GM23338 (cell line): ENCODE measurements at regions not wholly inside any gene's neighbourhood (a gene's known extent, or its start where the extent isn't known, plus 50 kb on each side); places are given as distances from the start of the nearest gene placed in this dataset.

Experiments
- ATAC-seq: fragments of 200-7000 bp; cut with Tn5 transposase; 3 replicates; pipeline ENCODE4 v1.9.1; 2020
- DNase-seq: peaks from one replicate; pipeline ENCODE4 v3.0.0-alpha.2; 2015; ENCODE audit warnings: low spot score
- H2AFZ ChIP-seq: fragments of 200-600 bp; sonication (generic); 2 replicates; pipeline ENCODE4 v1.8.0; 2016; ENCODE audit warnings: antibody characterized with exemption, mild to moderate bottlenecking, moderate library complexity
- H3F3A ChIP-seq: fragments of 200-600 bp; sonication (generic); replicated peaks from 2 replicates; pipeline ENCODE4 v1.8.0; 2017; ENCODE audit warnings: antibody characterized with exemption, mixed run types, low read depth
- H3K27ac ChIP-seq: fragments of 200-600 bp; sonication (generic); 2 replicates; pipeline ENCODE4 v1.6.1; 2016; ENCODE audit warnings: low read depth
- H3K27me3 ChIP-seq: fragments of 200-600 bp; sonication (generic); 2 replicates; pipeline ENCODE4 v1.8.0; 2016; ENCODE audit warnings: mild to moderate bottlenecking, mixed run types, moderate library complexity; ENCODE audit not compliant: insufficient read depth
- H3K36me3 ChIP-seq: fragments of 200-600 bp; sonication (generic); 2 replicates; pipeline ENCODE4 v1.8.0; 2016; ENCODE audit warnings: mild to moderate bottlenecking; ENCODE audit not compliant: insufficient read depth
- H3K4me1 ChIP-seq: fragments of 200-600 bp; sonication (generic); 2 replicates; pipeline ENCODE4 v1.8.0; 2016; ENCODE audit warnings: mild to moderate bottlenecking, moderate library complexity; ENCODE audit not compliant: insufficient read depth
- H3K4me2 ChIP-seq: fragments of 200-600 bp; sonication (generic); 2 replicates; pipeline ENCODE4 v1.7.1; 2017; ENCODE audit warnings: mixed run types
- H3K4me3 ChIP-seq: fragments of 200-600 bp; sonication (generic); 2 replicates; pipeline ENCODE4 v1.6.1; 2016; ENCODE audit warnings: mixed run types
- H3K79me2 ChIP-seq: fragments of 200-600 bp; sonication (generic); replicated peaks from 2 replicates; pipeline ENCODE4 v1.8.0; 2017; ENCODE audit warnings: mild to moderate bottlenecking; ENCODE audit not compliant: insufficient read depth
- H3K9me2 ChIP-seq: fragments of 200-600 bp; sonication (generic); 2 replicates; pipeline ENCODE4 v1.8.0; 2017; ENCODE audit not compliant: insufficient read depth
- H4K20me1 ChIP-seq: fragments of 200-600 bp; sonication (generic); replicated peaks from 2 replicates; pipeline ENCODE4 v1.8.0; 2017; ENCODE audit warnings: mild to moderate bottlenecking; ENCODE audit not compliant: insufficient read depth
- H3K27ac Mint-ChIP-seq: 2 replicates; pipeline ENCODE4 v1.8.0; 2020; ENCODE audit warnings: inconsistent platforms, mild to moderate bottlenecking, moderate library complexity, mixed read lengths
- H3K27me3 Mint-ChIP-seq: 3 replicates; pipeline ENCODE4 v1.8.0; 2022; ENCODE audit warnings: low read depth, mild to moderate bottlenecking, moderate library complexity, mixed read lengths, inconsistent platforms; ENCODE audit not compliant: insufficient read depth, poor library complexity
- H3K36me3 Mint-ChIP-seq: 3 replicates; pipeline ENCODE4 v1.8.0; 2021; ENCODE audit warnings: low read depth, mild to moderate bottlenecking, inconsistent platforms, moderate library complexity, mixed read lengths
- H3K4me1 Mint-ChIP-seq: 3 replicates; pipeline ENCODE4 v1.8.0; 2020; ENCODE audit warnings: mild to moderate bottlenecking, inconsistent platforms, mixed read lengths
- H3K4me3 Mint-ChIP-seq: 3 replicates; pipeline ENCODE4 v1.8.0; 2021; ENCODE audit warnings: moderate library complexity, mild to moderate bottlenecking, inconsistent platforms, mixed read lengths
- H3K9me3 Mint-ChIP-seq: 3 replicates; pipeline ENCODE4 v1.8.0; 2020; ENCODE audit warnings: moderate library complexity, mild to moderate bottlenecking, inconsistent platforms, mixed read lengths
- CREB1 ChIP-seq: fragments of 250-450 bp; sonication (Bioruptor Pico); IDR thresholded peaks from 2 replicates; pipeline ENCODE4 v1.5.0; 2020; ENCODE audit warnings: low read depth, mild to moderate bottlenecking, moderate library complexity
- CTCF ChIP-seq, 2 experiments: fragments of 200-600 bp in 1 of 2; sonication (generic) in 1 of 2; conservative IDR thresholded peaks; 2 replicates each; pipeline versions ENCODE4 v1.5.1 to v1.6.1; 2016 to 2017; ENCODE audit warnings: antibody characterized with exemption in 2 of 2, low read depth in 2 of 2, mild to moderate bottlenecking in 2 of 2, moderate library complexity in 1 of 2
- ETS1 ChIP-seq: IDR thresholded peaks from 2 replicates; pipeline ENCODE4 v1.6.1; 2016; ENCODE audit warnings: antibody characterized with exemption
- EZH2 ChIP-seq: fragments of 200-600 bp; sonication (generic); IDR thresholded peaks from one replicate; pipeline ENCODE4 v1.8.0; 2017; ENCODE audit warnings: antibody characterized with exemption, mild to moderate bottlenecking, low read depth; ENCODE audit not compliant: unreplicated experiment
- EZH2phosphoT487 ChIP-seq: fragments of 200-600 bp; sonication (generic); IDR thresholded peaks from one replicate; pipeline ENCODE4 v1.8.1; 2018; ENCODE audit warnings: antibody characterized with exemption; ENCODE audit not compliant: unreplicated experiment
- JUNB ChIP-seq: IDR thresholded peaks from one replicate; pipeline ENCODE4 v1.6.1; 2016; ENCODE audit warnings: antibody characterized with exemption; ENCODE audit not compliant: unreplicated experiment
- NANOG ChIP-seq: IDR thresholded peaks from 2 replicates; pipeline ENCODE4 v1.6.1; 2016; ENCODE audit warnings: antibody characterized with exemption, borderline replicate concordance
- POLR2AphosphoS5 ChIP-seq: IDR thresholded peaks from 2 replicates; pipeline ENCODE4 v1.6.1; 2016; ENCODE audit warnings: antibody characterized with exemption, low read depth
- REST ChIP-seq: IDR thresholded peaks from one replicate; pipeline ENCODE4 v1.6.1; 2018; ENCODE audit warnings: antibody characterized with exemption; ENCODE audit not compliant: unreplicated experiment
- STAT1 ChIP-seq: IDR thresholded peaks from one replicate; pipeline ENCODE4 v1.6.1; 2016; ENCODE audit warnings: antibody characterized with exemption; ENCODE audit not compliant: unreplicated experiment
- ZNF114 ChIP-seq: fragments of 250-450 bp; sonication (Bioruptor Pico); IDR thresholded peaks from 2 replicates; pipeline ENCODE4 v1.5.0; 2020; ENCODE audit warnings: mild to moderate bottlenecking, moderate library complexity
- ZNF331 ChIP-seq: fragments of 250-450 bp; sonication (Bioruptor Pico); IDR thresholded peaks from 2 replicates; pipeline ENCODE4 v1.5.0; 2020; ENCODE audit warnings: low read depth, mild to moderate bottlenecking, moderate library complexity
- ZNF462 ChIP-seq: fragments of 250-450 bp; sonication (Bioruptor Pico); IDR thresholded peaks from 2 replicates; pipeline ENCODE4 v1.5.0; 2020; ENCODE audit warnings: mild to moderate bottlenecking, moderate library complexity

GRCh38 chr4:85106166-85106565 is 139.7 kb upstream of the WDFY3 start (continued):
- no peak for TF ChIP-seq CREB1 (CRISPR knock-in tag)
- no peak for TF ChIP-seq STAT1
- no peak for TF ChIP-seq ZNF114 (CRISPR knock-in tag)
- TF ChIP-seq ZNF331 (CRISPR knock-in tag), result no peak

DNA sequence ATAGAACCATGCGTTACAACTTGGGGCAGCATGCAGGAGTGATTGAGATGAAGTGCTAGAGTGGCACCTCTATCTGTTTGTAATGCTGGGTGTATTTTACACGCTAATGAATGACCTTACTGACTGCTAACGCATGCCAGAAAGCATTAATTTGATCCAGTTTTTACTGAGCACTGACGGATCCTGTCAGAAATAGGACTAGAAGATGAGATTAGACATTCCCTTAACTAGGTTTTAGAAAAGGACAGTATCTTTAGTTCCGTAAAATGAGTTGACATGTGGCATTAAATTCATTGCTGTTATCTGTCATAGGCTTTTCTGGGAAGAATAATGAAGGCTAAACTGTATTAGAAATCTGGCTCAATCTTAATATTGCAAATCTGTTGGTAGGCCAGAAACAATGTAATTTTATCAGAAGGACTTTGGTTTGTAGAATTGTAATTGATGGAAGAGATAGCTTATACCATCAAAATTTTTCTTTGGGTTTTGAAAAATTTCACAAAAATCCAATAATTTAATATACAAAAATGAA is 140.4 kb upstream of the WDFY3 start:
- no peaks in the 10 kb centered on the region for H3K27me3 Mint-ChIP-seq
- H2AFZ ChIP-seq, result no peak overlapping the region
- H3K4me3 ChIP-seq, result no peak overlapping the region
- DNase-seq (no peak), ATAC-seq (no peak)
- H3K36me3 Mint-ChIP-seq, result no peaks in the 10 kb centered on the region
- peaks cover 9% of the 10 kb centered on the region for H3K9me2 ChIP-seq
- H3K4me1 ChIP-seq, result no peaks in the 10 kb centered on the region
- H3K27ac Mint-ChIP-seq, result no peak overlapping the region
- no peaks in the 10 kb centered on the region for H3K9me3 Mint-ChIP-seq
- no peaks in the 10 kb centered on the region for H3F3A ChIP-seq
- H3K4me1 Mint-ChIP-seq, result no peaks in the 10 kb centered on the region
- no peaks in the 10 kb centered on the region for H3K79me2 ChIP-seq
- TF ChIP-seq ZNF462 (CRISPR knock-in tag) (no peak), REST (no peak), ZNF331 (CRISPR knock-in tag) (no peak), EZH2phosphoT487 (no peak), NANOG (no peak), ETS1 (no peak), POLR2AphosphoS5 (no peak), EZH2 (no peak), CREB1 (CRISPR knock-in tag) (no peak), STAT1 (no peak), ZNF114 (CRISPR knock-in tag) (no peak), JUNB (no peak), CTCF (conservative IDR thresholded peaks at IDR 0.05; ENCODE audit: low read depth in 2 of 2) (no peak)
- H3K4me3 Mint-ChIP-seq, result no peak overlapping the region
- no peak overlapping the region for H3K27ac ChIP-seq
- H3K27me3 ChIP-seq, result no peaks in the 10 kb centered on the region
- H3K36me3 ChIP-seq, result no peaks in the 10 kb centered on the region
- H3K4me2 ChIP-seq, result no peak overlapping the region
- no peaks in the 10 kb centered on the region for H4K20me1 ChIP-seq
